ENCODE measurements at regions not wholly inside any gene's neighbourhood (a gene's known extent, or its start where the extent isn't known, plus 50 kb on each side); places are given as distances from the start of the nearest gene placed in this dataset.

GRCh38 chr10:21167288-21168010, 270.3 kb upstream of the NEBL start:
- DNase-seq: no peak

GRCh38 chr10:21166557-21167287, 269.6 kb upstream of the NEBL start:
- DNase-seq: no peak

DNA sequence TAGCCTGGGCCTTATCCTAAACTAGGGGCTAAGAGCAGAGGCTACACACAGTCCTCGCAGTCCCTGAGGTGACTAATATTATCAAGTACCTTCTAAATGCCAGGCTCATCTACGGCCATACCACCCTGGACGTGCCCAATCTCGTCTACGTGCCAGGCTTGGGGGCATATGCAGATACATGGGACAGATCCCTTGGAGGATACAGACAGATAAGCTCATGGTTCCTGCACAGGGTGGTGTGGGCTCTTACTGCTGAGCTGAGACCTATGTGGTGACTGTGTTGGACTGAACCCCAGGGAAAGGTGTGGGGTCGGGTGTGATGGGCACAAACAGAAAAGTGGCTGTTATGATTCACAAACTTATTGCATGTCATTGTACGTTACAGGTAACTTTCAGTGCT, 268.4 kb upstream of the NEBL start:
- DNase-seq: no peak

DNA sequence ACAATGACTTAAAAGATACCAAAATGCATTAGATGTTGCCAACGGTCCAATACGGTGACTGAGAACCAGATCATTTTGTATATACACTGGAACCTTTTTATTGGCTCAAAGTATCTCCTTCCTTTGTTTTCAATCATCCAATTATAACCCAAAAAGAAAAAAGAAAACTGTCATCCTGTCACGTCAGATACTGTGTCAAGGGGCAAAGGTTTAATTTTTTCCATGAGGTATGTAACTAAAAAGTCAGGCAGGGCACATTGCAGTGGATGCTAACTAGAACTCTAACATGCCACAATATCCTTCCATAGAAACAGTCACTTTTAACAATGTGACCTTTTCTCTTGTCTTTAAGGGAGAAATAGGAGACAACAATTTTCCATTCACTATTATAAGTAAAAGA, 267.6 kb upstream of the NEBL start:
- DNase-seq: no peak

DNA sequence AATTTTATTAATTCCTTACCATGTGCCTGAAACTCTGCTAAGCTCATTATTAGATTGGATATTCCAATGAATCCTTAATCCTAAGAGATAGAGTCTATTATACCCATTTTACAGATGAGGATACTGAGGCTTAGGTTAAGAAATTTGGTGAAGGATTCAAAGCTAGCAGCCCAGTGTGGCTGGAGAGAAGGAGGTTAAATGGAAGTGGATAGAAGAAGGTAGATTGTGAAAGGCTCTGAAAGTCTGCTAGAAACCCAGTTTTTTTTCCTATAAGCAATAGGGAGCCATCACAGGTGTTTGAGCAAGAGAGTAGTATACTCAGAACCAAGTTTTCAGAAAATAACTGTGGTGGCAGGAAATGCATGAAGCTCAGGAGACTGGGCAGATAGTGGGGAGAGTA, 265.8 kb upstream of the NEBL start:
- DNase-seq: no peak

DNA sequence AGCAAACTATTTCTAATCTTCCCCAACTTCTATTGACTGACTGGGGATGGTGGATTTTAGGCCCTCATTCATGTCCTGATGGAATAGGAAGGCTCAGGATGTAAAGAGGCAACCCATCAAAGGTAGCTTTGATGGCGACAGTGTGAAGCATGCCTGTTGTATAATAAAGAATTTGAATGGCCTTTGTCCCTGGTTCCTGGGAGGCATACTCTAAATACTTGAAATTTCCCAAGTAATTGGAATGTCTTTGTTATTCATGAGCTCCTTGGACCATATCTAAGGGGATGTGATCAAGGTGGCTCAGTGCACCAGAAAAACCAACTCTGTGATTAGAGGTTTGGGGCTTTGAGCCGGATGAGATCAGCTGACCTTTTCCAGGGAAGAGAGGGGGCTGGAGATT, 264.5 kb upstream of the NEBL start:
- no peak for DNase-seq

- DNase-seq: no peak
Observed at GRCh38 chr10:21161090-21161625, 264.0 kb upstream of the NEBL start.

DNA sequence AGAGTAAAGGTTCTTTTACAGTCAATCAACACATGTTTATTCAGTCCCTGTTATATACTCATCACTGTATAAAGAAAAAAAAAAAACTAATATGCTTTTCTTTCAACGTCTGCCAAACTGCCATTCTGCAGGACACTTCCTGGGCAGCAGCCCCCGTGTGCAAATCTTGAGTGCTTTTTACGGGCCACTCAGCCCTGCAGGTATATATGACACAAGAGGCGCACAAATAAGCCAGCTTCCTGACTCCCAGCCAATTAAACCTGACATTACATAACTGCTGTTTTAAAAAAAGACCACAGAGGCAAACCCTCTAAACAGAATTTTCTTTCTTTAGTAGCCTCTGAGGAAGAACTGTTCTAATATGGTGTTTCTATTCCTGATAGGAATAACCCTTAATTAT, 263.0 kb upstream of the NEBL start:
- DNase-seq: no peak

DNA sequence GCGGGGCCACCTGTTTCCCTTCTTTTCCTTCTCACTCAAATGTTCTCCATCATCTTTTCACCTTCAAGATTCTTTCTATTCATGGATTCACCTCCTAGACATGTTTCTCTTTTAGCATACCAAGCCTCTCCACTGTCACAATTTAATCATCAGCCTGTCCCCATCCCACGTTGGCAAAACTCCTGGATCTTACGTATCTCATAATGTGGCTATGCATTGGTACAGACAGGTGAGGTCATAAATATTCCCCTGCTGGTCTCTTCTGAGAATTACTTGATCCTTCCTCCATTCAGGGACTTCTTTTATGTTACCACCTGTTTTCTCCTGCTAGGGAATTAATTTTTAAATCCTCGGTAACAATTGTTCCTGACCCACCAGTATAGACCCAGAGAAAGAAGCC, 262.6 kb upstream of the NEBL start:
- no peak for DNase-seq

DNA sequence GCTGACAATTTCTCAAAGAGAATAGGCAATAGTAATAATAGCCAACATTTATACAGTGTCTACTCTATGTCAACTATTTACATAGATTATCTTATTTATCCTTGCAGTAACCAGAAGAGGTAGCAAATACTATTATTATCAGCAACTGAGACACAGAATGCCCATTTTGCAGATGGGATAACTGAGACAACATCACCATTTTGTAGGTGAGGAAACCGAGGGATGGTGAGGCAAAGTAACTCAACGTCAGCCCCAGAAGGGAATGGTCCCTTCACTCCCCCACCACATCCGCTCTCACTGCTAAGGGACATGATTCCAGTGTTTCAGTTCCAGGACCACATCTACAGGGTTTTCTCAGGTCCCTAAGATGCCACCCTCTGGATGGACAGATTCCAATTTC, 261.2 kb upstream of the NEBL start:
- DNase-seq: no peak

DNA sequence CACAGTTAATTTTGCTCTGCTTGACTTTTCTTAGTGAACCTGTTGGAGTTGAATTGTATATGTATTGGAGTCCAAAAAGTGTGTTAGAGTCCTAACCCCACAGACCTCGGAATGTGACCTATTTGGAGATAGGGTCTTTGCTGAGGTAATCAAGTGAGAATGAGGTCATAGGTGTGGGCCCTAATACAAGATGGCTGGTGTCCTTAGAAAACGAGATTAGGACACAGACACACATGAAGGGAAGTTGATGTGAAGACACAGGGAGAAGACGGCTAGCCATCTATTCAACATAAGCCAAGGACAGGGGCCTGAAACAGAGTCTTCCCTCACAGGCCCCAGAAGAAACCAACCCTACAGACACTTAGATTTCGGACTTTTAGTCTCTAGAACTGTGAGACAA, 260.6 kb upstream of the NEBL start:
- no peak for DNase-seq

GRCh38 chr10:21150166-21150565, 253.1 kb upstream of the NEBL start:
- no peak for DNase-seq

GRCh38 chr10:21146436-21146789, 249.3 kb upstream of the NEBL start:
- no peak for DNase-seq

GRCh38 chr10:21145751-21146435, 248.8 kb upstream of the NEBL start:
- no peak for DNase-seq

GRCh38 chr10:21144047-21144446, 246.9 kb upstream of the NEBL start:
- no peak for DNase-seq

DNA sequence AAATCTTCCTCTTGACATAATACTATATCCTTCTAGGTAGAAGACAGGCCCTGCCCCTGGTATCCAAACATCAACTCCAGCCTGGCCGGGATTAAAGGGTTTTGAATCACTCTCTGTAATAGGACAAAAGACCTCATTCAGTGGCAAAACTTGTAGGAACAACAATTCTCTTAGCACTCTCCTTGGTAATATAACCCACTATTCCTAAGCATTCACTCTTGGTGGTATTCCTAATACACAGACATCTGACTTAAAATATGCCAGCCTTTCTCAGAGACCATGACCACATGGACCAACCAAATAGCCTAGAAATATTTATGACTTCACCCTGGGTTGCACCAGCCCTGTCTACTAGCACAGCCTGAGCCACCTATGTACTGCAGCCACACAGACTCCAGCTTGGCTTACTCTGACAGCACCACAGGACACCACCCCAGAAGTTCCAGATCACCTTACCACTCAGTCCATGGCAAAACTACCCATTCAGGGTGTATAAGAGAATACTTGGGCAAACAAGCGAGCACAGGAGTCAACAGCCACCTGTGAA, 244.9 kb upstream of the NEBL start:
- DNase-seq: no peak

GRCh38 chr10:21138769-21139340, 241.7 kb upstream of the NEBL start:
- no peak for DNase-seq

- no peak for DNase-seq
Observed at GRCh38 chr10:21135023-21135931, 238.2 kb upstream of the NEBL start.

DNA sequence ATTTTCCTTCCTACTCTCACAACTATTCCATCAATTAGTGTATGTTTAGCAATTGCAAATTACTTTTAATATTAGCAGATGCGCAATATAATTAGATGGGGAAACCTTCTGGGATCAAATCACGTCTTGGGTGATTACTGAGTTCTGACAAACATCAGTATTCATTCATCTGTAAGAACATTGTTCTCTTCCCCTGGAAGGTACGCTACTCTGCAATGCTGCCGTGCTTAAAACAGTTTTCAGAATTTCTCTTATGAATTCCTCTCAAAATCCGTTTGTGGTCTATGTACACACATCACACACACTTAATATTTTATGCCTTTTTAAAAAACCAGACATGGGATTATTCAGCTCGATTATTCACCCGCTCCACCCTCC, 237.5 kb upstream of the NEBL start:
- DNase-seq: no peak

- DNase-seq: no peak
Observed at GRCh38 chr10:21130683-21131442, 233.8 kb upstream of the NEBL start.

GRCh38 chr10:21130108-21130507, 233.0 kb upstream of the NEBL start:
- no peak for DNase-seq
